GM19328 (cell line): ENCODE measurements at regions not wholly inside any gene's neighbourhood (a gene's known extent, or its start where the extent isn't known, plus 50 kb on each side); places are given as distances from the start of the nearest gene placed in this dataset.

Experiments used
- ATAC-seq: cut with Tn5 transposase; IDR thresholded peaks from one replicate; pipeline ENCODE4 v1.9.1; 2021; ENCODE audit warnings: mild to moderate bottlenecking, moderate library complexity; ENCODE audit not compliant: unreplicated experiment

DNA sequence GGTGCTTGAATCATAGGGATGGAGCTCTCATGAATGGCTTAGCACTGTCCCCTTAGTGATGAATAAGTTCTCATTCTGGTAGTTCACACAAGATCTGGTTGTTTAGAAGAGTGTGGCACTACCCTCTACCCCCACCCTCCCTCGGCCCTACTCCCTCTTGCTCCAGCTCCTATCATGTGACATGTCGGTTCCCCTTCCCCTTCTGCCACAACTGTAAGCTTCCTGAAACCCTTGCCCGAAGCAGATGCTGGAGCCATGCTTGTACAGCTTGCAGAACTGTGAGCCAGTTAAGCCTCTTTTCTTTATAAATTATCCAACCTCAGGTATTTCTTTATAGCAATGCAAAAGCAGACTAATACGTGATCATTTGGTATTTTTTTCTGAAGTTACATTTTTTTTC lies 1012.6 kb downstream of the BCL11A start:
- no peak for ATAC-seq

DNA sequence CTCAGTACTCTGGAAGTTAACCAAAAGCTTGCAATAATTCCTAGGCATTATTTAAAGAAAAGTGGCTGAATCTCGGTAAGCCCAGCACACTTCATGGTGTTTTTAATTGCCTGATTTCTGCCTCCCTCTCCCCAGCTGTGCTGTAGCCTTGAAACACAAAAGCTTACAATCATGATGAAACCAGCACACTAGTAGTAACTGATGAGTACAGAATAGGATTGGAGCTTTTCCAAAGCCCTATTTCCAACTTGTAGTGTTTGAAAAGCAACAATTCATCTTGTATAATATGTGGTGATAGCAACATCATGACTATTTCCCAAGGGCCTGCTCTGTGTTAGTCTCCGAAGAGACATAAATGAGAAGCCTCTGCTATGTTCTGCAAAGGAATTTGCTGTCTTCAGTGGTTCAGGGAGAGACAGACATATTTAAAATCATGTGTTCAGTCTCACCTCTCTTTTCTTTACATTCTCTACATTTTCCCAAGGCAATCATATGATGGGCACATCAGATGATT lies 1015.0 kb downstream of the BCL11A start:
- no peak for ATAC-seq

- ATAC-seq: no peak
Measured at GRCh38 chr2:59532808-59533207, 1020.6 kb downstream of the BCL11A start.

- no peak for ATAC-seq
Measured at GRCh38 chr2:59530258-59530657, 1023.2 kb downstream of the BCL11A start.

GRCh38 chr2:59529726-59530125 lies 1023.7 kb downstream of the BCL11A start:
- ATAC-seq: no peak

GRCh38 chr2:59528525-59528924 lies 1024.9 kb downstream of the BCL11A start:
- ATAC-seq: no peak

GRCh38 chr2:59502981-59503380 lies 1050.5 kb downstream of the BCL11A start:
- no peak for ATAC-seq

DNA sequence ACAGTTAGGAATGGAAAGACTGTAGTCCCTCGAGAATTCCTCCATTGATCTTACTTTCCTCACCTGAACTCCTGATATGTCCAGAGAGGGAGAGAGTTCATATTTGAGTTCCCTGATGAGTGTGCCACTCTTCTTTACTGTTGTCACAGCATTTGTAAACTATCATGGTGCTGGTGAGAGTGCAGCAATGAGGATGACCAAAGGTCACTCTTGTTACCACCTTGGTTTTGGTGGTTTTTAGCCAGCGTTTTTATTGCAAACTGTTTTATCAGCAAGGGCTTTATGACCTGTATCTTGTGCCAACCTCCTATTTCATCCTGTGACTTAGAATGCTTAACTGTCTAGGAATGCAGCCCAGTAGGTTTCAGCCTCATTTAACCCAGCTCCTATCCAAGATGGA lies 1062.5 kb downstream of the BCL11A start:
- no peak for ATAC-seq

GRCh38 chr2:59490192-59490591 lies 1063.3 kb downstream of the BCL11A start:
- ATAC-seq: no peak

- ATAC-seq: no peak
Measured at GRCh38 chr2:59484673-59485072, 1068.8 kb downstream of the BCL11A start.

DNA sequence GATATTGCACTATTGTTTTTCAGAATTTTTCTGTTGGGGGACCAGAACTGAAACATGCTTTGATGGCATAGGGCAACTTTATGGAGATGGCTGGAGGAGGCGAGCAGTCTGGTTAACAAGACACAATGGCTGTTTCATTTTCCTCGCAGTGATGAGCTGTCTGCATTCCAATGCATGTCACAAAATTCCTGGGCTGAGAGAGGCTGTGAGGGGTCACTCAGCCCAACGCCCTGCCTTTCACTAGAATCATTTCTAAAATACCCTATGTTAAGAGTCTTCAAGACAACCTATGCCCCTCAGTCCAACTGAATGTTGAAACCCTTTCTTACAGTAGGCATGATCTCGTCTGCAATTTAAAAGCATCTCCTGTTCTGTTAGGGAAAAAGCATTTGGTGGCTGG lies 1090.0 kb downstream of the BCL11A start:
- ATAC-seq: no peak

GRCh38 chr2:59462422-59463197 lies 1090.8 kb downstream of the BCL11A start:
- no peak for ATAC-seq

- no peak for ATAC-seq
Measured at GRCh38 chr2:59461127-59461526, 1092.3 kb downstream of the BCL11A start.

DNA sequence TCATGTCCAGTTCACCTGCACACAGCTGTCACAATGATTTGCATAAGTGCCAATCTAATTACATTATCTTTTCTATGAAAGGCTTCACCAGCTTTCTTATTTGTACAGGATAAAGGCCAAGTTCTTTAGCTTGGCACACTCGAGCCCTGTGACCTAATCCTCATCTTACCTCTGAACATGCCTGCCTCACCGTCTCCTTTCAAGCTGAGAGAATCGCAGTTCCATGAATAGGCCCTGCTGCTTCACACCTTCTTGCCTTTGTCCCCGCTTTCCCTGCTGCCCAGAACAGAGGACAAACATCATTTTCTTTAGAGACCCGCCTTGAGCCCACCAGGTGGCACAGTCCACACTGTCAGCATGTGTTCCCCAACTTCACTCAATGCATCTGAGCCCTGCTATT lies 1094.7 kb downstream of the BCL11A start:
- no peak for ATAC-seq

- ATAC-seq: no peak
Measured at GRCh38 chr2:59456285-59456684, 1097.2 kb downstream of the BCL11A start.

- no peak for ATAC-seq
Measured at GRCh38 chr2:59449274-59449673, 1104.2 kb downstream of the BCL11A start.

DNA sequence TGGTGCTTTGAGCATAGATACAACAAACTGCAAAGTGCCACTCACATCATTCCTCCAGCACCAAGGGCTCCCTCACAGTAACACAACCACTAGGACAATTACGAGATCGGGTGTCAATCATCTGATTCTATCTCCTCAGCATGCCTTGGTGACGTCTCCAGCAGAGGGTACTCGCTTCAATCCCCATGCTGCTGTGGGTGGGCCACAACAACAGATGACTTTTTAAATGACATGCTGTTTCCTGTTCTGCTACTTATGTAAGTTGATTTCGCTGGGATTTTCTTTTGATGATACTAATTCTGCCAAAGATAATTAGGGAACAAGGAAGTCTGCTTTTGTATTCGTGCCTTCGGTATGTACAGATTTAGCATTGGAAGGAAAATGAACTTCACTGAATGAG lies 1113.0 kb downstream of the BCL11A start:
- ATAC-seq: no peak

DNA sequence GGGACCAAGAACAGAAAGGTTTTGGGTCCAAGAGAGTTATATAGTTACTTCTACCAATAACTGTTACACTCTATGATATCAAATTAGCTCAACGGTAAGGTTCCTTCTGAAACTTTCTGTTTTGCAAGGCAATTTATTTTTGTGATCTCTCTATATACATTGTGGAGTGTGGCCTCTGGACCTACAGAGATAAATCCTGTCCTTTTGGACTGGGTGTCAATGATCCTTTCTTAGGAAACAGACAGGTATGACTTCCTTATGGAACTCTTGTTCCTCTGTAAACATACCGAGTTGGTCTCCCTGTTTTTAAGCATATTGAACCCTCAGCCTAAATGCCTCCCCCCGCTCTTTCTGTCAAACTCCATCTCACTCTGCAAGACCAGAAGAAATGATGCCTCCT lies 1117.8 kb downstream of the BCL11A start:
- no peak for ATAC-seq

DNA sequence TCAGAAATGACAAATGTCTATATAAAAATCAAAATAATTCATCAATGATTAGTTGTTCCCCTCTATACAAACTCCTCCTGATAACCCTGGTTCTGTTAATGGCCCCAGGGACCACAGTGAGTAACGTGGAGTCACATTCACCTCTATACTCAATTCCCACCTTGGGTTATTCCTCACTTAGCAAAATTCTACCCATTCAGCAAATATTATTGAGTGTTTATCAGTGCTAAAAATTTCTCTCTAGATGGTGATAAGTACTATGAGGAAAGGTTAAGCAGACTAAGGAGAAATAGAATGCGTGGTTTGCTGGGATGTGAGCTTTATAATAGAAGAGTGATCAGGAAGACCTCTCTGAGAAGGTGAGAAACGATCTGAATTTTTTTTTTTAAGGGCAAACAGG lies 1124.5 kb downstream of the BCL11A start:
- no peak for ATAC-seq

GRCh38 chr2:59427980-59428379 lies 1125.5 kb downstream of the BCL11A start:
- no peak for ATAC-seq

- ATAC-seq: no peak
Measured at GRCh38 chr2:59425247-59425646, 1128.2 kb downstream of the BCL11A start.

DNA sequence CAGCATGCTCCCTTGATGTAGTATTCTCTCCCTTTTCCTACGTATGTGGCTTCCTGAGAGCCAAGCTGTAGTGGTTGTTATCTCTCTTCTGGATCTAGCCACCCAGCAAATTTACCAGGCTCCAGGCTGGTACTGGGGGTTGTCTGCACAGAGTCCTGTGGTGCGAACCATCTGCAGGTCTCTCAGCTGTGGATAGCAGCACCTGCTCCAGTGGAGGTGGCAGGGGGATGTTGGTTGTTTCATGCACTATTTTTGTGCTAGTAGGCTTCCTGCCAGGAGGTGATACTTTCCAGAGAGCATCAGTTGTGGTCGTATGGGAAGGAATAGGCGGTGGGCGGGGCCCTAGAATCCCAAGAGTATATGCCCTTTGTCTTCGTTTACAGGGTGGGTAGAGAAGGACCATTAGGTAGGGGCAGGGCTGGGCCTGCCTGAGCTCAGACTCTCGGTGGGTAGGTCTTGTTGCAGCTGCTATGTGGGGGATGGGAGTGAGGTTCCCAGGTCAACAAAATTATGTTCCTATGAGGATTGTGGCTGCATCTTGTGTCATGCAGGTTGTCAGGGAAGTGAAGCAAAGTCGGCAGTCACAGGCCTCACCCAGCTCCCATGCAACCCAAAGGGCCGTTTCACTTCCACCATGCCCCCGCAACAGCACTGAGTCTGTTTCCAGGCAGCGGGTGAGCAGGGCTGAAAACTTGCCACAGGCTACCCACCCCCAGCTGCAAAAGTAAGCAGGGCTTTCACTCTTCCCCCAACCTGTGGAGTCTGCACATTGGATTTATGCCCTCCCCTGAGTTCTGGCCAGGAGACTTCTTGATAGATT lies 1139.5 kb downstream of the BCL11A start:
- ATAC-seq: no peak
